Mesenchymal stem cell (in vitro differentiated cells and primary cell): ENCODE measurements at regions not wholly inside any gene's neighbourhood (a gene's known extent, or its start where the extent isn't known, plus 50 kb on each side); places are given as distances from the start of the nearest gene placed in this dataset.

Experiments
- DNase-seq: peaks from one replicate; pipeline ENCODE4 v3.0.0-alpha.2; 2013
- H2AFZ ChIP-seq: one replicate; pipeline ENCODE4 v1.6.1; 2013; ENCODE audit warnings: low read depth, mild to moderate bottlenecking, control low read depth, inconsistent platforms, low read length, moderate library complexity
- H2AK5ac ChIP-seq: 2 replicates; pipeline ENCODE4 v1.6.1; 2013; ENCODE audit warnings: low read length, moderate library complexity, mild to moderate bottlenecking, inconsistent platforms; ENCODE audit not compliant: severe bottlenecking
- H2BK120ac ChIP-seq: one replicate; pipeline ENCODE4 v1.6.1; 2013; ENCODE audit warnings: low read depth, mild to moderate bottlenecking, inconsistent platforms, low read length, moderate library complexity
- H2BK12ac ChIP-seq, 2 experiments: one replicate each; pipeline ENCODE4 v1.6.1; 2013; ENCODE audit warnings: inconsistent platforms in 2 of 2, low read length in 2 of 2, mild to moderate bottlenecking in 2 of 2, moderate library complexity in 2 of 2, control low read depth in 1 of 2
- H2BK15ac ChIP-seq: one replicate; pipeline ENCODE4 v1.6.1; 2013; ENCODE audit warnings: mild to moderate bottlenecking, low read depth, inconsistent platforms; ENCODE audit not compliant: poor library complexity, severe bottlenecking
- H2BK5ac ChIP-seq: 2 replicates; pipeline ENCODE4 v1.6.1; 2013; ENCODE audit warnings: low read depth, mild to moderate bottlenecking, low read length, control low read depth, inconsistent platforms; ENCODE audit not compliant: poor library complexity, severe bottlenecking
- H3K14ac ChIP-seq, 2 experiments: one replicate each; pipeline ENCODE4 v1.6.1; 2013; ENCODE audit warnings: inconsistent platforms in 2 of 2, low read length in 2 of 2, control low read depth in 1 of 2, mild to moderate bottlenecking in 1 of 2, moderate library complexity in 1 of 2
- H3K18ac ChIP-seq, 2 experiments: one replicate each; pipeline ENCODE4 v1.6.1; 2013; ENCODE audit warnings: inconsistent platforms in 2 of 2, low read length in 2 of 2, control low read depth in 1 of 2, low read depth in 1 of 2, mild to moderate bottlenecking in 1 of 2
- H3K23ac ChIP-seq, 2 experiments: one replicate each; pipeline ENCODE4 v1.6.1; 2013; ENCODE audit warnings: inconsistent platforms in 2 of 2, low read length in 2 of 2, mild to moderate bottlenecking in 2 of 2, moderate library complexity in 2 of 2, control low read depth in 1 of 2
- H3K27ac ChIP-seq: 2 replicates; pipeline ENCODE4 v1.5.1; 2013; ENCODE audit warnings: mild to moderate bottlenecking, moderate library complexity, low read length, control low read depth, inconsistent platforms; ENCODE audit not compliant: poor library complexity, severe bottlenecking
- H3K27me3 ChIP-seq, 2 experiments: 2 replicates each; pipeline versions ENCODE4 v1.6.1 to v1.7.0; 2013; ENCODE audit warnings: low read length in 2 of 2, mild to moderate bottlenecking in 2 of 2, moderate library complexity in 2 of 2, control low read depth in 1 of 2, inconsistent platforms in 1 of 2; ENCODE audit not compliant: control insufficient read depth in 1 of 2, insufficient read depth in 1 of 2
- H3K36me3 ChIP-seq, 2 experiments: 2 replicates each; pipeline versions ENCODE4 v1.6.1 to v1.7.0; 2013; ENCODE audit warnings: low read length in 2 of 2, control low read depth in 1 of 2, inconsistent platforms in 1 of 2, low read depth in 1 of 2, mild to moderate bottlenecking in 1 of 2; ENCODE audit not compliant: insufficient read depth in 2 of 2, control insufficient read depth in 1 of 2
- H3K4ac ChIP-seq, 2 experiments: one replicate each; pipeline ENCODE4 v1.6.1; 2013; ENCODE audit warnings: inconsistent platforms in 2 of 2, low read length in 2 of 2, mild to moderate bottlenecking in 2 of 2, moderate library complexity in 2 of 2, control low read depth in 1 of 2, low read depth in 1 of 2
- H3K4me1 ChIP-seq: 2 replicates; pipeline ENCODE4 v1.6.1; 2013; ENCODE audit warnings: low read depth, low read length, control low read depth; ENCODE audit not compliant: control insufficient read depth, insufficient read depth
- H3K4me2 ChIP-seq: 2 replicates; pipeline ENCODE4 v1.6.1; 2013; ENCODE audit warnings: low read length, mild to moderate bottlenecking, inconsistent platforms; ENCODE audit not compliant: poor library complexity, severe bottlenecking
- H3K4me3 ChIP-seq, 2 experiments: 2 replicates each; pipeline versions ENCODE4 v1.5.1 to v1.7.0; 2013; ENCODE audit warnings: low read length in 2 of 2, mild to moderate bottlenecking in 2 of 2, control low read depth in 1 of 2, low read depth in 1 of 2; ENCODE audit not compliant: insufficient read depth in 1 of 2
- H3K79me1 ChIP-seq: replicated peaks from 2 replicates; pipeline ENCODE4 v1.6.1; 2013; ENCODE audit warnings: mild to moderate bottlenecking, control low read depth, low read length, inconsistent platforms; ENCODE audit not compliant: poor library complexity, severe bottlenecking
- H3K9ac ChIP-seq: 2 replicates; pipeline ENCODE4 v1.7.0; 2013; ENCODE audit warnings: mild to moderate bottlenecking, low read length, moderate library complexity
- H3K9me3 ChIP-seq: 2 replicates; pipeline ENCODE4 v1.7.0; 2013; ENCODE audit warnings: mild to moderate bottlenecking, low read length; ENCODE audit not compliant: control insufficient read depth
- H4K8ac ChIP-seq: one replicate; pipeline ENCODE4 v1.6.1; 2013; ENCODE audit warnings: inconsistent platforms, mild to moderate bottlenecking, low read length, moderate library complexity
- H4K91ac ChIP-seq: one replicate; pipeline ENCODE4 v1.6.1; 2013; ENCODE audit warnings: mild to moderate bottlenecking, low read length, inconsistent platforms
- WGBS: methylation state at CpG from one replicate; pipeline ENCODE4 v1.1.7; 2013; ENCODE audit warnings: mixed read lengths; 5-methylcytosine and 5-hydroxymethylcytosine counted together

DNA sequence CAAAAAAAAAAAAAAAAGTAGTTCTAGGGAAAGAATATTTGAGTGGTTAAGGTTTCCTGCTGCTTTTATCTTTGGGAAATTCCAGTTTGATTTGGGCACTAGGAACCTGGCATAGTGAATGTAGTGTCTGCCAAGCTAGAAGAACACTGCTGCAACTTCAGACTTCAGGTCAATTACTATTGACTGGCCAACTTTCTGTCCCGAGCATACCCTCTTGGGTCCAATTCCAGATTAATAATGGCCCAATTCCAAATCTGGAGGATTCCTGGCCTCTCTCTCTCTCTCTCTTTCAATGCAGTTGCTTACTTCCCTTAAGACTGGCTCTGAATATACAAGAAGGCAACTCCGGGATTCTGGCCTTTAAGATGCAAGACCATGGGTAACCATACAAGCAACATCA lies 74.9 kb downstream of the ANKEF1 start:
- no peak overlapping the region for H4K91ac ChIP-seq
- H4K8ac ChIP-seq = no peak overlapping the region
- 92% methylated on average over 2 of the region's 2 CpGs for WGBS
- no peak overlapping the region for H3K4me2 ChIP-seq
- no peak overlapping the region for H2BK12ac ChIP-seq
- no peak overlapping the region for H3K23ac ChIP-seq
- no peak overlapping the region for H3K18ac ChIP-seq
- no peak for DNase-seq
- H2BK15ac ChIP-seq = no peak overlapping the region
- no peak overlapping the region for H3K27ac ChIP-seq
- H3K4me1 ChIP-seq = peaks cover 1% of the 10 kb centered on the region
- peaks cover 18% of the 10 kb centered on the region for H3K9me3 ChIP-seq
- H2BK120ac ChIP-seq = no peak overlapping the region
- no peak overlapping the region for H2AFZ ChIP-seq
- no peaks in the 10 kb centered on the region for H3K36me3 ChIP-seq
- no peak overlapping the region for H3K14ac ChIP-seq
- no peak overlapping the region for H2BK5ac ChIP-seq
- no peak overlapping the region for H3K4ac ChIP-seq
- H3K79me1 ChIP-seq = no peaks in the 10 kb centered on the region
- no peak overlapping the region for H2AK5ac ChIP-seq
- no peak overlapping the region for H3K4me3 ChIP-seq
- no peaks in the 10 kb centered on the region for H3K27me3 ChIP-seq
- no peak overlapping the region for H3K9ac ChIP-seq

GRCh38 chr20:10110151-10110550 lies 75.4 kb downstream of the ANKEF1 start:
- no peak overlapping the region for H3K14ac ChIP-seq
- H4K8ac ChIP-seq = no peak overlapping the region
- H3K4ac ChIP-seq = no peak overlapping the region
- no peaks in the 10 kb centered on the region for H3K79me1 ChIP-seq
- H2BK12ac ChIP-seq = no peak overlapping the region
- no peak overlapping the region for H3K9ac ChIP-seq
- H2AK5ac ChIP-seq = no peak overlapping the region
- H4K91ac ChIP-seq = no peak overlapping the region
- H3K27ac ChIP-seq = no peak overlapping the region
- peaks cover 18% of the 10 kb centered on the region for H3K9me3 ChIP-seq
- no peak for DNase-seq
- no peak overlapping the region for H2BK120ac ChIP-seq
- no peak overlapping the region for H3K4me2 ChIP-seq
- no peak overlapping the region for H2BK5ac ChIP-seq
- no peak overlapping the region for H2BK15ac ChIP-seq
- H3K18ac ChIP-seq = no peak overlapping the region
- WGBS = 64% methylated on average over 1 of the region's 1 CpG
- H3K36me3 ChIP-seq = no peaks in the 10 kb centered on the region
- peaks cover 1% of the 10 kb centered on the region for H3K4me1 ChIP-seq
- H2AFZ ChIP-seq = no peak overlapping the region
- H3K23ac ChIP-seq = no peak overlapping the region
- no peak overlapping the region for H3K4me3 ChIP-seq
- no peaks in the 10 kb centered on the region for H3K27me3 ChIP-seq

DNA sequence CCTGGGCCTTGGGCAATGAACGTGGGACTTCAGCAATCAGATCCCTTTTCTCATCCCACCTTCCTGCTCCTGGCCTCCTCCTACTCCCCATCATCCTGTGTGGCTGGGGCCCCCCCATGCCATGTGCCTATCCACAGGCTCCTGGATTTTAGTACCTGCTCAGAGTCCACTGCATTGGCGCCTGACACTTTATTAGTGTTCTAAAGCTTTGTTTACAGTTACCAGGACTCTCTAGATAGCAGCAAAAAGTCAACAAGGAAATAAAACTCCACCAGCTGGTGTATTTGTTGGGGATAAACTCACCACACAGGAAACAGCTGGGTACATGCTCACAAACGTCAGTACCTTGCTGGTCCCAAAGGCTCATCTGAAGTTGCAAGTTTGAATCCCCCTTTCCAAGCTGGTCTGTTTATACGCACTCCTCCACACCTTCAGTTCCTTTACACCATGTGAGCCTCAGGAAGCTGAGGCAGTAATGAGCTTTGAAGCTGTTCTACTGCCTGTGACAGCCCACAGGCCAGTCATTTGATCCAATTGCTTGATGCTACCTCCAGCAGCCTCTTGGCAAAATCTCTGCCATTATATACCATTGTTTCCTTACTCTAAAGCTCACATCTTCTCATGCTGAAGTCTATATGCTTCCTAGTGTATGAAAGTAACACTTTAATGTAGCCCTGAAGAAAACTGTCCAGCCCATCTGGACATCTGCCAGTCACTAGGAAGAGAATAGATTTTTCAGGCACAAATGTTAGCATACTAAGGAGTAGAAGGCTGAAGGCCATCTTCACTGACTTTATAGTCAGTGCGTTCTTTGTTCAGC lies 76.6 kb downstream of the ANKEF1 start:
- Histone ChIP-seq H2BK120ac (no peak overlapping the region), H3K18ac (no peak overlapping the region), H3K9me3 (peaks cover 14% of the 10 kb centered on the region), H3K79me1 (no peaks in the 10 kb centered on the region), H4K91ac (no peak overlapping the region), H3K23ac (no peak overlapping the region), H2BK5ac (no peak overlapping the region), H2AFZ (no peak overlapping the region), H3K4ac (no peak overlapping the region), H2BK12ac (no peak overlapping the region), H3K4me1 (peaks cover 1% of the 10 kb centered on the region), H3K27ac (no peak overlapping the region), H3K27me3 (no peaks in the 10 kb centered on the region), H3K4me3 (no peak overlapping the region), H3K4me2 (no peak overlapping the region), H2BK15ac (no peak overlapping the region), H3K36me3 (no peaks in the 10 kb centered on the region), H2AK5ac (no peak overlapping the region), H3K9ac (no peak overlapping the region), H3K14ac (no peak overlapping the region), H4K8ac (no peak overlapping the region)
- 64% methylated on average over 5 of the region's 5 CpGs for WGBS
- DNase-seq = peak; percentile 7

- Histone ChIP-seq H3K4me1 (peaks cover 1% of the 10 kb centered on the region), H2BK15ac (no peak overlapping the region), H3K27ac (no peak overlapping the region), H3K18ac (no peak overlapping the region), H2AFZ (no peak overlapping the region), H2AK5ac (no peak overlapping the region), H3K4ac (no peak overlapping the region), H3K4me3 (no peak overlapping the region), H3K9ac (no peak overlapping the region), H3K9me3 (peaks cover 9% of the 10 kb centered on the region), H3K27me3 (no peaks in the 10 kb centered on the region), H3K79me1 (no peaks in the 10 kb centered on the region), H4K91ac (no peak overlapping the region), H2BK12ac (no peak overlapping the region), H3K23ac (no peak overlapping the region), H3K14ac (no peak overlapping the region), H3K4me2 (no peak overlapping the region), H4K8ac (no peak overlapping the region), H2BK5ac (no peak overlapping the region), H3K36me3 (no peaks in the 10 kb centered on the region), H2BK120ac (no peak overlapping the region)
- no peak for DNase-seq
Observed at GRCh38 chr20:10111959-10112250, 77.1 kb downstream of the ANKEF1 start.
